ENCODE measurements at regions not wholly inside any gene's neighbourhood (a gene's known extent, or its start where the extent isn't known, plus 50 kb on each side); places are given as distances from the start of the nearest gene placed in this dataset.

- Histone ChIP-seq H3K4me1 (ENCODE audit: control insufficient read depth in 2 of 2, insufficient read depth in 2 of 2, low read length in 2 of 2) (no peaks in the 10 kb centered on the region), H3K9me3 (ENCODE audit: control extremely low read depth in 1 of 3, control insufficient read depth in 2 of 3, insufficient read depth in 1 of 3, low read length in 2 of 3) (no peaks in the 10 kb centered on the region), H3K9ac (ENCODE audit: low read length) (no peak overlapping the region), H2AFZ (ENCODE audit: insufficient read depth, low read depth, low read length, poor library complexity, severe bottlenecking) (no peak overlapping the region), H3K27me3 (replicated peaks in 1 of 4; ENCODE audit: control extremely low read depth in 1 of 4, control insufficient read depth in 3 of 4, insufficient read depth in 4 of 4, low read length in 3 of 4) (peaks cover 0 to 3% (median 0%) of the 10 kb centered on the region in 4 experiments), H3K27ac (ENCODE audit: low read length in 2 of 2) (no peak overlapping the region), H4K20me1 (ENCODE audit: control insufficient read depth, insufficient read depth, low read length, poor library complexity, severe bottlenecking) (no peaks in the 10 kb centered on the region), H3K4me2 (replicated peaks; ENCODE audit: low read depth, low read length, poor library complexity, severe bottlenecking) (no peak overlapping the region), H3K36me3 (replicated peaks in 1 of 2; ENCODE audit: control extremely low read depth in 1 of 2, control insufficient read depth in 1 of 2, extremely low read depth in 1 of 2, insufficient read depth in 2 of 2, low read length in 1 of 2) (no peaks in the 10 kb centered on the region), H3K4me3 (ENCODE audit: control extremely low read depth in 1 of 5, extremely low read depth in 1 of 5, insufficient read depth in 1 of 5, low read depth in 2 of 5, low read length in 4 of 5) (no peak overlapping the region), H3K79me2 (ENCODE audit: control insufficient read depth, insufficient read depth, low read length) (no peaks in the 10 kb centered on the region)
- ATAC-seq (ENCODE audit: low read depth) (no peak), DNase-seq (no peak)
- no peaks in the 10 kb centered on the region for H3K4me1 Mint-ChIP-seq
- ChIA-PET POLR2A (no interaction called here), CTCF (no interaction called here)
- H3K27me3 Mint-ChIP-seq = peaks cover 6% of the 10 kb centered on the region
- 94% methylated on average over 3 of the region's 5 CpGs for WGBS (ENCODE audit: insufficient coverage)
- H3K27ac Mint-ChIP-seq = no peak overlapping the region
- no peaks in the 10 kb centered on the region for H3K9me3 Mint-ChIP-seq (ENCODE audit: insufficient read depth)
- TF ChIP-seq CTCF (IDR thresholded peaks at IDR 0.05) (no peak), EZH2 (IDR thresholded peaks at IDR 0.05; ENCODE audit: borderline replicate concordance, insufficient read depth, low read depth, low read length, poor library complexity, severe bottlenecking) (no peak)
- H3K4me3 Mint-ChIP-seq = no peak overlapping the region
- intact Hi-C loops (cut with micrococcal nuclease) = no loop called here
These were observed 526.3 kb downstream of the SOX5 start for GRCh38 chr12:23423097-23423687.

GRCh38 chr12:23423796-23424195 is 525.7 kb downstream of the SOX5 start:
- H3K4me1 ChIP-seq (ENCODE audit: control insufficient read depth in 2 of 2, insufficient read depth in 2 of 2, low read length in 2 of 2) = no peaks in the 10 kb centered on the region
- CTCF ChIA-PET = no interaction called here
- H3K4me3 Mint-ChIP-seq = no peak overlapping the region
- H3K9ac ChIP-seq (ENCODE audit: low read length) = no peak overlapping the region
- H3K27me3 ChIP-seq (replicated peaks in 1 of 4; ENCODE audit: control extremely low read depth in 1 of 4, control insufficient read depth in 3 of 4, insufficient read depth in 4 of 4, low read length in 3 of 4) = peaks cover 0 to 3% (median 0%) of the 10 kb centered on the region in 4 experiments
- H3K79me2 ChIP-seq (ENCODE audit: control insufficient read depth, insufficient read depth, low read length) = no peaks in the 10 kb centered on the region
- H2AFZ ChIP-seq (ENCODE audit: insufficient read depth, low read depth, low read length, poor library complexity, severe bottlenecking) = no peak overlapping the region
- no peaks in the 10 kb centered on the region for H3K9me3 Mint-ChIP-seq (ENCODE audit: insufficient read depth)
- TF ChIP-seq CTCF (IDR thresholded peaks at IDR 0.05) (no peak), EZH2 (IDR thresholded peaks at IDR 0.05; ENCODE audit: borderline replicate concordance, insufficient read depth, low read depth, low read length, poor library complexity, severe bottlenecking) (no peak)
- H3K4me2 ChIP-seq (replicated peaks; ENCODE audit: low read depth, low read length, poor library complexity, severe bottlenecking) = no peak overlapping the region
- H3K9me3 ChIP-seq (ENCODE audit: control extremely low read depth in 1 of 3, control insufficient read depth in 2 of 3, insufficient read depth in 1 of 3, low read length in 2 of 3) = no peaks in the 10 kb centered on the region
- H3K27me3 Mint-ChIP-seq = peaks cover 6% of the 10 kb centered on the region
- no peak overlapping the region for H3K27ac Mint-ChIP-seq
- H3K27ac ChIP-seq (ENCODE audit: low read length in 2 of 2) = no peak overlapping the region
- H4K20me1 ChIP-seq (ENCODE audit: control insufficient read depth, insufficient read depth, low read length, poor library complexity, severe bottlenecking) = no peaks in the 10 kb centered on the region
- DNase-seq = no peak
- POLR2A ChIA-PET = no interaction called here
- WGBS (ENCODE audit: insufficient coverage) = no CpG with 5 or more reads among the region's 2 CpGs
- no peak overlapping the region for H3K4me3 ChIP-seq (ENCODE audit: control extremely low read depth in 1 of 5, extremely low read depth in 1 of 5, insufficient read depth in 1 of 5, low read depth in 2 of 5, low read length in 4 of 5)
- H3K4me1 Mint-ChIP-seq = no peaks in the 10 kb centered on the region
- intact Hi-C loops (cut with micrococcal nuclease) = no loop called here
- H3K36me3 ChIP-seq (replicated peaks in 1 of 2; ENCODE audit: control extremely low read depth in 1 of 2, control insufficient read depth in 1 of 2, extremely low read depth in 1 of 2, insufficient read depth in 2 of 2, low read length in 1 of 2) = no peaks in the 10 kb centered on the region
- ATAC-seq (ENCODE audit: low read depth) = no peak

Data from B cell (primary cell).